Mesenchymal stem cell (in vitro differentiated cells and primary cell): ENCODE measurements at regions not wholly inside any gene's neighbourhood (a gene's known extent, or its start where the extent isn't known, plus 50 kb on each side); places are given as distances from the start of the nearest gene placed in this dataset.
"Not testable (repeated sequence)": the region's sequence is repeated elsewhere in the genome, so short reads cannot be mapped to it uniquely, and the experiment has no call there.

Experiments used
- DNase-seq: peaks from one replicate; pipeline ENCODE4 v3.0.0-alpha.2; 2013
- H2AFZ ChIP-seq: one replicate; pipeline ENCODE4 v1.6.1; 2013; ENCODE audit warnings: low read depth, mild to moderate bottlenecking, control low read depth, inconsistent platforms, low read length, moderate library complexity
- H2AK5ac ChIP-seq: 2 replicates; pipeline ENCODE4 v1.6.1; 2013; ENCODE audit warnings: low read length, moderate library complexity, mild to moderate bottlenecking, inconsistent platforms; ENCODE audit not compliant: severe bottlenecking
- H2BK120ac ChIP-seq: one replicate; pipeline ENCODE4 v1.6.1; 2013; ENCODE audit warnings: low read depth, mild to moderate bottlenecking, inconsistent platforms, low read length, moderate library complexity
- H2BK12ac ChIP-seq, 2 experiments: one replicate each; pipeline ENCODE4 v1.6.1; 2013; ENCODE audit warnings: inconsistent platforms in 2 of 2, low read length in 2 of 2, mild to moderate bottlenecking in 2 of 2, moderate library complexity in 2 of 2, control low read depth in 1 of 2
- H2BK15ac ChIP-seq: one replicate; pipeline ENCODE4 v1.6.1; 2013; ENCODE audit warnings: mild to moderate bottlenecking, low read depth, inconsistent platforms; ENCODE audit not compliant: poor library complexity, severe bottlenecking
- H2BK5ac ChIP-seq: 2 replicates; pipeline ENCODE4 v1.6.1; 2013; ENCODE audit warnings: low read depth, mild to moderate bottlenecking, low read length, control low read depth, inconsistent platforms; ENCODE audit not compliant: poor library complexity, severe bottlenecking
- H3K14ac ChIP-seq, 2 experiments: one replicate each; pipeline ENCODE4 v1.6.1; 2013; ENCODE audit warnings: inconsistent platforms in 2 of 2, low read length in 2 of 2, control low read depth in 1 of 2, mild to moderate bottlenecking in 1 of 2, moderate library complexity in 1 of 2
- H3K18ac ChIP-seq, 2 experiments: one replicate each; pipeline ENCODE4 v1.6.1; 2013; ENCODE audit warnings: inconsistent platforms in 2 of 2, low read length in 2 of 2, control low read depth in 1 of 2, low read depth in 1 of 2, mild to moderate bottlenecking in 1 of 2
- H3K23ac ChIP-seq, 2 experiments: one replicate each; pipeline ENCODE4 v1.6.1; 2013; ENCODE audit warnings: inconsistent platforms in 2 of 2, low read length in 2 of 2, mild to moderate bottlenecking in 2 of 2, moderate library complexity in 2 of 2, control low read depth in 1 of 2
- H3K27ac ChIP-seq: 2 replicates; pipeline ENCODE4 v1.5.1; 2013; ENCODE audit warnings: mild to moderate bottlenecking, moderate library complexity, low read length, control low read depth, inconsistent platforms; ENCODE audit not compliant: poor library complexity, severe bottlenecking
- H3K27me3 ChIP-seq, 2 experiments: 2 replicates each; pipeline versions ENCODE4 v1.6.1 to v1.7.0; 2013; ENCODE audit warnings: low read length in 2 of 2, mild to moderate bottlenecking in 2 of 2, moderate library complexity in 2 of 2, control low read depth in 1 of 2, inconsistent platforms in 1 of 2; ENCODE audit not compliant: control insufficient read depth in 1 of 2, insufficient read depth in 1 of 2
- H3K36me3 ChIP-seq, 2 experiments: 2 replicates each; pipeline versions ENCODE4 v1.6.1 to v1.7.0; 2013; ENCODE audit warnings: low read length in 2 of 2, control low read depth in 1 of 2, inconsistent platforms in 1 of 2, low read depth in 1 of 2, mild to moderate bottlenecking in 1 of 2; ENCODE audit not compliant: insufficient read depth in 2 of 2, control insufficient read depth in 1 of 2
- H3K4ac ChIP-seq, 2 experiments: one replicate each; pipeline ENCODE4 v1.6.1; 2013; ENCODE audit warnings: inconsistent platforms in 2 of 2, low read length in 2 of 2, mild to moderate bottlenecking in 2 of 2, moderate library complexity in 2 of 2, control low read depth in 1 of 2, low read depth in 1 of 2
- H3K4me1 ChIP-seq: 2 replicates; pipeline ENCODE4 v1.6.1; 2013; ENCODE audit warnings: low read depth, low read length, control low read depth; ENCODE audit not compliant: control insufficient read depth, insufficient read depth
- H3K4me2 ChIP-seq: 2 replicates; pipeline ENCODE4 v1.6.1; 2013; ENCODE audit warnings: low read length, mild to moderate bottlenecking, inconsistent platforms; ENCODE audit not compliant: poor library complexity, severe bottlenecking
- H3K4me3 ChIP-seq, 2 experiments: 2 replicates each; pipeline versions ENCODE4 v1.5.1 to v1.7.0; 2013; ENCODE audit warnings: low read length in 2 of 2, mild to moderate bottlenecking in 2 of 2, control low read depth in 1 of 2, low read depth in 1 of 2; ENCODE audit not compliant: insufficient read depth in 1 of 2
- H3K79me1 ChIP-seq: replicated peaks from 2 replicates; pipeline ENCODE4 v1.6.1; 2013; ENCODE audit warnings: mild to moderate bottlenecking, control low read depth, low read length, inconsistent platforms; ENCODE audit not compliant: poor library complexity, severe bottlenecking
- H3K9ac ChIP-seq: 2 replicates; pipeline ENCODE4 v1.7.0; 2013; ENCODE audit warnings: mild to moderate bottlenecking, low read length, moderate library complexity
- H3K9me3 ChIP-seq: 2 replicates; pipeline ENCODE4 v1.7.0; 2013; ENCODE audit warnings: mild to moderate bottlenecking, low read length; ENCODE audit not compliant: control insufficient read depth
- H4K8ac ChIP-seq: one replicate; pipeline ENCODE4 v1.6.1; 2013; ENCODE audit warnings: inconsistent platforms, mild to moderate bottlenecking, low read length, moderate library complexity
- H4K91ac ChIP-seq: one replicate; pipeline ENCODE4 v1.6.1; 2013; ENCODE audit warnings: mild to moderate bottlenecking, low read length, inconsistent platforms
- WGBS: methylation state at CpG from one replicate; pipeline ENCODE4 v1.1.7; 2013; ENCODE audit warnings: mixed read lengths; 5-methylcytosine and 5-hydroxymethylcytosine counted together

- H3K4me3 ChIP-seq: no peak overlapping the region
Measured at GRCh38 chr2:106336108-106336507, 132.1 kb downstream of the RGPD3 start.

GRCh38 chr2:106334802-106335201 is 133.4 kb downstream of the RGPD3 start:
- no peak for DNase-seq
- Histone ChIP-seq H3K4me3 (no peak overlapping the region), H2BK5ac (no peak overlapping the region), H2AK5ac (no peak overlapping the region), H3K9me3 (no peaks in the 10 kb centered on the region), H3K9ac (no peak overlapping the region), H4K8ac (no peak overlapping the region), H3K23ac (no peak overlapping the region), H3K36me3 (no peaks in the 10 kb centered on the region), H2BK120ac (no peak overlapping the region), H2BK12ac (no peak overlapping the region), H3K14ac (no peak overlapping the region), H2BK15ac (no peak overlapping the region), H3K4ac (no peak overlapping the region), H3K4me2 (no peak overlapping the region), H3K79me1 (no peaks in the 10 kb centered on the region), H3K27ac (no peak overlapping the region), H3K27me3 (peaks cover 8% of the 10 kb centered on the region in 2 experiments), H2AFZ (no peak overlapping the region), H3K4me1 (peaks cover 3% of the 10 kb centered on the region), H3K18ac (no peak overlapping the region), H4K91ac (no peak overlapping the region)
- 82% methylated on average over 4 of the region's 4 CpGs for WGBS

More at GRCh38 chr2:106336108-106336507, 132.1 kb downstream of the RGPD3 start:
- Histone ChIP-seq H3K4ac (no peak overlapping the region), H3K36me3 (no peaks in the 10 kb centered on the region), H3K9me3 (no peaks in the 10 kb centered on the region), H3K27me3 (peaks cover 8% of the 10 kb centered on the region in 2 experiments), H4K8ac (no peak overlapping the region), H3K9ac (no peak overlapping the region), H2BK15ac (no peak overlapping the region), H2AFZ (no peak overlapping the region), H3K4me1 (peaks cover 3% of the 10 kb centered on the region), H3K18ac (no peak overlapping the region), H4K91ac (no peak overlapping the region), H3K4me2 (no peak overlapping the region), H3K27ac (no peak overlapping the region), H2BK5ac (no peak overlapping the region), H3K14ac (no peak overlapping the region), H2BK12ac (no peak overlapping the region), H3K23ac (no peak overlapping the region), H2BK120ac (no peak overlapping the region), H2AK5ac (no peak overlapping the region), H3K79me1 (no peaks in the 10 kb centered on the region)
- WGBS: 77% methylated on average over 4 of the region's 4 CpGs
- no peak for DNase-seq

DNA sequence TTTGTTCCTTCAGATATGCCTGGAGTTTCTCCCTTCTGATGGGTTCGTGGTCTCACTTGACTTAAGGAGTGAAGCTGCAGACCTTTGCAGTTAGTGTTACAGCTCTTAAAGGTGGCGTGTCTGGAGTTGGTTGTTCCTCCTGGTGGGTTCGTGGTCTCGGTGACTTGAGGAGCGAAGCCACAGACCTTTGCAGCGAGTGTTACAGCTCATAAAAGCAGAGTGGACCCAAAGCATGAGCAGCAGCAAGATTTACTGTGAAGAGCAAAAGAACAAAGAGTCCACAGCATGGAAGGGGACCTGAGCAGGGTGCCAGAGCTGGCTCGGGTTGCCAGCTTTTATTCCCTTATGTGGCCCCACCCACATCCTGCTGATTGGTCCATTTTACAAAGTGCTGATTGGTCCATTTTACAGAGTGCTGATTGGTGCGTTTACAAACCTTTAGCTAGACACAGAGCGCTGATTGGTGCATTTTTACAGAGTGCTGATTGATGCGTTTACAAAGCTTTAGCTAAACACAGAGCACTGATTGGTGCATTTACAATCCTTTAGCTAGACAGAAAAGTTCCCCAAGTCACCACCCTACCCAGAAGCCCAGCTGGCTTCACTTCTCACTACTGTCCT is 134.8 kb downstream of the RGPD3 start:
- not testable (repeated sequence) for H3K9me3 ChIP-seq, H3K14ac ChIP-seq, H3K36me3 ChIP-seq, H3K4me2 ChIP-seq, H3K4ac ChIP-seq, H2BK12ac ChIP-seq, H3K4me1 ChIP-seq, H2AFZ ChIP-seq, H3K27me3 ChIP-seq, H4K91ac ChIP-seq, H3K9ac ChIP-seq, H3K79me1 ChIP-seq, H3K23ac ChIP-seq, DNase-seq, H2BK5ac ChIP-seq, H3K4me3 ChIP-seq, H4K8ac ChIP-seq, H2BK120ac ChIP-seq, H3K27ac ChIP-seq, H2AK5ac ChIP-seq, H2BK15ac ChIP-seq, H3K18ac ChIP-seq
- 70% methylated on average over 7 of the region's 10 CpGs for WGBS

- no peak for DNase-seq
- Histone ChIP-seq H3K4me3 (no peak overlapping the region), H3K27me3 (peaks cover 4 to 8% of the 10 kb centered on the region in 2 experiments), H3K14ac (no peak overlapping the region), H3K36me3 (no peaks in the 10 kb centered on the region), H2BK15ac (no peak overlapping the region), H2BK12ac (no peak overlapping the region), H3K4me2 (no peak overlapping the region), H2AFZ (no peak overlapping the region), H4K91ac (no peak overlapping the region), H3K79me1 (no peaks in the 10 kb centered on the region), H2BK5ac (no peak overlapping the region), H2BK120ac (no peak overlapping the region), H3K9me3 (no peaks in the 10 kb centered on the region), H2AK5ac (no peak overlapping the region), H3K23ac (no peak overlapping the region), H3K4me1 (peaks cover 3% of the 10 kb centered on the region), H3K4ac (no peak overlapping the region), H4K8ac (no peak overlapping the region), H3K18ac (no peak overlapping the region), H3K27ac (no peak overlapping the region), H3K9ac (no peak overlapping the region)
- WGBS: 33% methylated on average over 3 of the region's 4 CpGs
Measured at GRCh38 chr2:106332054-106332453, 136.2 kb downstream of the RGPD3 start.
